OCI-LY3 (cell line): ENCODE measurements at regions not wholly inside any gene's neighbourhood (a gene's known extent, or its start where the extent isn't known, plus 50 kb on each side); places are given as distances from the start of the nearest gene placed in this dataset.

Source experiments
- H2AFZ ChIP-seq: fragments of 200-600, 300-600 bp; shearing (Covaris generic); 2 replicates; pipeline ENCODE4 v1.6.0; 2014; ENCODE audit warnings: antibody characterized with exemption, low read depth, low read length
- H3K27ac ChIP-seq: fragments of 200-600, 300-600 bp; sonication (generic); 2 replicates; pipeline ENCODE4 v1.5.1; 2014; ENCODE audit warnings: mild to moderate bottlenecking, low read length, moderate library complexity, mixed read lengths
- H3K27me3 ChIP-seq: fragments of 200-600, 300-600 bp; sonication (generic); 2 replicates; pipeline ENCODE4 v1.6.1; 2014; ENCODE audit warnings: low read depth, low read length, mixed read lengths
- H3K36me3 ChIP-seq: fragments of 200-600, 300-600 bp; sonication (generic); replicated peaks from 2 replicates; pipeline ENCODE3; 2014; ENCODE audit warnings: low read depth, low read length, mixed read lengths
- H3K4me1 ChIP-seq: fragments of 300-600, 200-600 bp; sonication (generic); 2 replicates; pipeline ENCODE4 v1.6.1; 2014; ENCODE audit warnings: low read length, mixed read lengths
- H3K4me2 ChIP-seq: fragments of 200-600, 300-600 bp; sonication (generic); 2 replicates; pipeline ENCODE4 v1.6.1; 2014; ENCODE audit warnings: low read length, mixed read lengths
- H3K4me3 ChIP-seq: fragments of 300-600, 200-600 bp; sonication (generic); 2 replicates; pipeline ENCODE4 v1.5.1; 2014; ENCODE audit warnings: antibody characterized with exemption, mild to moderate bottlenecking, low read length, moderate library complexity
- H3K79me2 ChIP-seq: fragments of 300-600, 200-600 bp; shearing (Covaris generic); 2 replicates; pipeline ENCODE4 v1.6.1; 2014; ENCODE audit warnings: mild to moderate bottlenecking, low read length, mixed read lengths
- H3K9ac ChIP-seq: fragments of 300-600, 200-600 bp; shearing (Covaris generic); 2 replicates; pipeline ENCODE4 v1.6.0; 2014; ENCODE audit warnings: mild to moderate bottlenecking, low read length, moderate library complexity
- H3K9me3 ChIP-seq: fragments of 200-600, 300-600 bp; shearing (Covaris generic); 2 replicates; pipeline ENCODE4 v1.6.1; 2014; ENCODE audit warnings: low read length, mixed read lengths; ENCODE audit not compliant: insufficient read depth
- H4K20me1 ChIP-seq: fragments of 200-600, 300-600 bp; sonication (generic); 2 replicates; pipeline ENCODE4 v1.6.1; 2016; ENCODE audit warnings: low read length, mixed read lengths; ENCODE audit not compliant: insufficient read depth
- CTCF ChIP-seq: fragments of 200-600, 300-600 bp; sonication (generic); IDR thresholded peaks from 2 replicates; pipeline ENCODE4 v1.5.1; 2014; ENCODE audit warnings: antibody characterized with exemption, low read length, low read depth
- EZH2phosphoT487 ChIP-seq: fragments of 200-600 bp; shearing (Covaris generic); IDR thresholded peaks from 2 replicates; pipeline ENCODE4 v1.6.1; 2018; ENCODE audit warnings: antibody characterized with exemption, mixed run types, low read depth

GRCh38 chr6:87793315-87793714 is 91.3 kb upstream of the AKIRIN2 start:
- H3K27ac ChIP-seq, result no peak overlapping the region
- no peak overlapping the region for H3K4me2 ChIP-seq
- no peak overlapping the region for H2AFZ ChIP-seq
- H3K27me3 ChIP-seq, result no peaks in the 10 kb centered on the region
- H3K9ac ChIP-seq, result no peak overlapping the region
- no peaks in the 10 kb centered on the region for H3K9me3 ChIP-seq
- H3K4me1 ChIP-seq, result peaks cover 25% of the 10 kb centered on the region
- no peaks in the 10 kb centered on the region for H3K79me2 ChIP-seq
- TF ChIP-seq EZH2phosphoT487, result no peak
- TF ChIP-seq CTCF, result no peak
- no peaks in the 10 kb centered on the region for H4K20me1 ChIP-seq
- H3K36me3 ChIP-seq, result no peaks in the 10 kb centered on the region
- H3K4me3 ChIP-seq, result no peak overlapping the region

DNA sequence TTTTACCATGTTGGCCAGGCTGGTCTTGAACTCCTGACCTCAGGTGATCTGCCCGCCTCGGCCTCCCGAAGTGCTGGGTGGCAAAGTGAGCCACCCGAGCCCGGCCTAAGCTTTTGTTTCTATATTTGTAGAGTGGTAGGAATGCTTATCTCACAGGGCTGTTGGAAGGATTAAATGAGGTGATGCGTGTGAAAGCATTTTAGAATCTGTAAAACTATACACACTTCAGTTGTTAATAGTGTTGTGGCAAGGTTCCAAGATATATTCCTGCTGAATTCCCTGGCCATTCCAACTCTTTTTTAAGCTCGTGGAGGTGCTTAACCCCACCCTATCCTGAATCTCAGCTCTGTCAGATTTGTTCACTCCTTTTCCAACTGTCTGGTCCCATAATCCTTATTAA is 89.9 kb upstream of the AKIRIN2 start:
- TF ChIP-seq CTCF (no peak), EZH2phosphoT487 (no peak)
- no peaks in the 10 kb centered on the region for H3K36me3 ChIP-seq
- H3K4me1 ChIP-seq, result peaks cover 18% of the 10 kb centered on the region
- H4K20me1 ChIP-seq, result no peaks in the 10 kb centered on the region
- no peak overlapping the region for H2AFZ ChIP-seq
- no peak overlapping the region for H3K9ac ChIP-seq
- no peaks in the 10 kb centered on the region for H3K79me2 ChIP-seq
- H3K4me3 ChIP-seq, result no peak overlapping the region
- no peak overlapping the region for H3K4me2 ChIP-seq
- H3K27me3 ChIP-seq, result no peaks in the 10 kb centered on the region
- no peaks in the 10 kb centered on the region for H3K9me3 ChIP-seq
- H3K27ac ChIP-seq, result no peak overlapping the region

GRCh38 chr6:87791485-87791884 is 89.5 kb upstream of the AKIRIN2 start:
- H3K4me3 ChIP-seq, result no peak overlapping the region
- no peak overlapping the region for H3K27ac ChIP-seq
- no peaks in the 10 kb centered on the region for H3K9me3 ChIP-seq
- no peak for TF ChIP-seq EZH2phosphoT487
- TF ChIP-seq CTCF, result no peak
- no peak overlapping the region for H2AFZ ChIP-seq
- peaks cover 13% of the 10 kb centered on the region for H3K4me1 ChIP-seq
- H3K4me2 ChIP-seq, result no peak overlapping the region
- H3K9ac ChIP-seq, result no peak overlapping the region
- H3K27me3 ChIP-seq, result no peaks in the 10 kb centered on the region
- no peaks in the 10 kb centered on the region for H4K20me1 ChIP-seq
- no peaks in the 10 kb centered on the region for H3K36me3 ChIP-seq
- H3K79me2 ChIP-seq, result no peaks in the 10 kb centered on the region

DNA sequence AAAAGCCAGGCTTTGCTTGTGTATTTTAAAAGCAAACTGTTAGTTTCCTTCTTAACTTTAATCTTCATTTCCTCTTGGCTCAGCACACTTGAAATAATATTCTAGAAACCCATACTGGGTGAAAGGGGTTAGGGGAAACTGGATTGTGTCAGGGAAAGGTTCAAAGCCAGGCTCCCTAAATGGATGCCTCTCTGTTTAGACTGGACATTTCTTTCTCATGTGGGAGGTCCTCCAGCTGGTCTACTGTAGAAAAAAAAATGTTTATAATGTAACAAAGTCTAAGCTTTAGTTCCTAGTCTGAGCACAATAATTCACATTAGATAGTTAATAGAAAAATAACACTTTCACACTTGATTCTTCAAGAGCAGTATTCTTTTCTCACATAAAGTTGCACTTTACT is 89.0 kb upstream of the AKIRIN2 start:
- H3K36me3 ChIP-seq, result no peaks in the 10 kb centered on the region
- no peak overlapping the region for H3K4me3 ChIP-seq
- H3K27me3 ChIP-seq, result no peaks in the 10 kb centered on the region
- TF ChIP-seq CTCF (no peak), EZH2phosphoT487 (no peak)
- H3K27ac ChIP-seq, result no peak overlapping the region
- no peaks in the 10 kb centered on the region for H3K79me2 ChIP-seq
- no peaks in the 10 kb centered on the region for H4K20me1 ChIP-seq
- H3K4me2 ChIP-seq, result no peak overlapping the region
- no peaks in the 10 kb centered on the region for H3K9me3 ChIP-seq
- no peak overlapping the region for H2AFZ ChIP-seq
- no peak overlapping the region for H3K9ac ChIP-seq
- peaks cover 9% of the 10 kb centered on the region for H3K4me1 ChIP-seq
